Urothelium cell line (cell line): ENCODE measurements at regions not wholly inside any gene's neighbourhood (a gene's known extent, or its start where the extent isn't known, plus 50 kb on each side); places are given as distances from the start of the nearest gene placed in this dataset.

Source experiments
- DNase-seq: peaks from one replicate; pipeline ENCODE4 v3.0.0; 2011; ENCODE audit warnings: low spot score, mixed read lengths
- FAIRE-seq: peaks from 2 replicates; lab custom pipeline; 2011; peaks lifted over from hg19 to GRCh38; lab: Jason Lieb, UNC

GRCh38 chr6:4620284-4621151 is 155.7 kb upstream of the CDYL start:
- DNase-seq, result no peak
- FAIRE-seq, result no peak

GRCh38 chr6:4616311-4616710 is 159.9 kb upstream of the CDYL start:
- no peak for FAIRE-seq
- DNase-seq, result no peak

DNA sequence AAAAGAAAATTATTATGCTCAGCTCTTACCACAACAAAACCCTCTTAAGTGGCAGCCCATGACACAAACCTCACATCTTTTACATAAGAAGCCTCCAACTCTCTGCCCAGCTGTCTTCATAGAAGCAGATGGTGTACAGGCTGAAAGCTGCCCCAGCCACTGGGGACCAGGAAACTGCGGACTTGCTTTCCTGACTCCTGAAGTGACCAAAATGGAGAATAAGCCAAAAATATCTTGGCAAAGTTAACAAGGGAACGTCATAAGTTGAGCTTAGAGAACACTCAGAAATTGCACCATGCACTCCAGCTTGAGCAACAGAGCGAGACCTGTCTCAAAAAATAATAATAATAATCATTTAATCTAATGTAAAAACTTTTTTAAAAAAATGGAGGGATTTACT is 160.3 kb upstream of the CDYL start:
- no peak for FAIRE-seq
- DNase-seq, result no peak

- DNase-seq (no peak), FAIRE-seq (no peak)
These were observed 161.0 kb upstream of the CDYL start for GRCh38 chr6:4615231-4615630.

- no peak for FAIRE-seq
These were observed 161.6 kb upstream of the CDYL start for GRCh38 chr6:4614637-4615036.

DNA sequence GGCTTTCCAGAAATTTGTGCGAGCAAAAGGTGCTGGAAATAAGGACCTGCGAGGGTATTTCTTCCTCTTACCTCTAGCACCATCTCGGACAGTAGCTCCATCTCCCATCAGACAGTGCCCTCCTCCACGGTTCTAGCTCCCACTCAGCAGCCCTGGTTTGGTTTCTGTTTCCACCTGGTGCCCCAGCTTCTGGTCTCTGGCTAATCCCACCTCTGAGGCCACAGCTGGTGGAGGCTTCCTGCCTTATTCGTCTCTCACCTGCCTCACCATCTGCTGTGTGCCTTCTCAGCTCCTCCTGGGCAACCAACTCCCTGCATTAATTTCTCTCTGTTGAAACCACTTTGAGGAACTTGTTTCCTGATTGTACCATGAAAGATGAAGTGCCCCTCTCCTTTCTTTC is 162.4 kb upstream of the CDYL start:
- no peak for DNase-seq

More at GRCh38 chr6:4614637-4615036, 161.6 kb upstream of the CDYL start:
- no peak for DNase-seq

DNA sequence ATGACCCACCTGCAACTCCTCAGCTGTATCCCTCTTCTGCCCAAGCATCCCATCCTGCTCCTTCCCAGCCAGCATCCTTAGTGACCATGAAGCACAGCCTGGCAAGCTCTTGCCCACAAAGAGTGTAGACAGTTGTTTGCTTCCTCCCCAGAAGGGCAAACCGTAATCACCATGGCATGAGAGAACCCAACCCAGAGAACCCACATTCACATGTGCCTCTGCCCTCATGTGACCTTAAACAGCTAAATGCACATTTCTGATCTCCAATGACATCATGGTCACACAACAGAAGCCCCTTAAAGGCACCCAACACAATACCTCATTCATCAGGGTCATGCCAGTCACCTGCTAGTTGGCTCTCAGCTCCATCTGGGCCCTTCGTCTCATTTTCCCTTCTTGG is 162.8 kb upstream of the CDYL start:
- no peak for DNase-seq
- FAIRE-seq, result no peak

More for the DNA sequence above, 162.4 kb upstream of the CDYL start:
- FAIRE-seq, result no peak

DNA sequence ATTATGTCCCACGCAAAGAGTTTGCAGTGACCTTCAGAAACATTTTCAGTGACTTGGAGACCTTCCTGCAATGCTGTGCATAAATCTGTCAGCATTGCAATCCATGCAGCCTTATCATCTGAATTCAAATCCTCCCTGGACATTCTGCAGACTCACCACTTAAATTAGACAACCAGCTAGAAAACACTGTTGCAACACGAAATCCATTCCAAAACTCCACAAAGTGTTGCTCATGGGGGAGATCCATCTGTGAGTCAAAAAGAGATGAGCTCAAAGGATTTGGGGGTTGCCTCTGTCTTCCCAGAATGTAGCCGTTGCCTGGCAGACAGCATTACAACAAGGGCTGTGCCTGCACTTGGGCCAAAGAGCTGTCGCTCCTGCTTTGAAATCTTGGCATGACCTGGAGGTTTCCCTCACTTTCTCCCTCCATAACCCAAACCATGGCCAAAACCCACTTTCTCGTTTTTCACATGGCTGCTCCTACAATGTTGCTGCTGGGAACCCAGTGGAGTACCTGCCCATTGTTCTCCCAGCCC is 163.5 kb upstream of the CDYL start:
- FAIRE-seq, result no peak
- DNase-seq, result no peak

GRCh38 chr6:4611429-4612129 is 164.6 kb upstream of the CDYL start:
- no peak for FAIRE-seq
- DNase-seq, result no peak

DNA sequence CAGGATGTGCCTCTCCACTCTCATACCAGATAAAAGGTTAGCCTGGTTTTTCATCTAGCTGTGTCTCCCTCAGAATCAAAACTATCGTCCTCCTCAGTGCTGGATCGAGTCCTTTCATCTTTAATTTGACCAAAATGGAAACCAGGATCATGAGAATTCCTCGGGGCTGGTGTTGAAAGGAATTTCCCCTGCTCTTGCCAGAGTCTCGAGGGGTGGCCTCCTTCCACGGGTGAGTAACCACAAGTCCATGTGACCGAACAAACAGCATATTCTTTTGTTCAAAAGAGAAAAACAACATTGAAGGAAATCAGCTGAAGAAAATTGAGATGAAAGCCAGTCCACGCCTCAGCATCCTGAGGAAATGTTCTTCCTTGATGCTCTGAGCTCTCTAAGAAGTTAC is 165.9 kb upstream of the CDYL start:
- DNase-seq (peak; percentile 41), FAIRE-seq (no peak)

- no peak for FAIRE-seq
- DNase-seq, result no peak
These were observed 167.7 kb upstream of the CDYL start for GRCh38 chr6:4608361-4609115.

- FAIRE-seq (no peak), DNase-seq (no peak)
These were observed 168.4 kb upstream of the CDYL start for GRCh38 chr6:4607793-4608192.

- no peak for FAIRE-seq
- DNase-seq, result peak; percentile 28
These were observed 169.1 kb upstream of the CDYL start for GRCh38 chr6:4606821-4607704.

- FAIRE-seq (no peak), DNase-seq (no peak)
These were observed 170.2 kb upstream of the CDYL start for GRCh38 chr6:4606016-4606415.

- no peak for FAIRE-seq
- no peak for DNase-seq
These were observed 172.3 kb upstream of the CDYL start for GRCh38 chr6:4603856-4604369.

DNA sequence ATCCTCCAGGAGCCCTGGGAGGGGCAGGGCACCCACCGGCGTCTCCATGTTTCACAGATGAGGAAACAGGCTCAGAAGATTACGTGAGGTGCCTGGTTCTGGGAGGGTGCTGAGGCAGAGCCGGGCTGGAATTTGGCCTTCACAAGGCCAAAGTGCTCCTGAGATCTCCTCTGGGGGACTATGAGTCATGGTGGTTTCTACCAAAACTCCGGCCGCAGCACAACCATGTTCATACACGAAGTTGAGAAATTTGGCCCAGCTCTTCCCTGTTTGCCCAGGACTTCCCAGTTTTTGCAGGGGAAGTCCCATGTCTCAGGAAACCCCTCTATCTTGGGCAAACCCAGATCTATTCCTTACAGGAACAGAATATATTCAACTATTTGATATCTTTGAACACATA is 172.9 kb upstream of the CDYL start:
- FAIRE-seq (no peak), DNase-seq (peak; percentile 62)

DNA sequence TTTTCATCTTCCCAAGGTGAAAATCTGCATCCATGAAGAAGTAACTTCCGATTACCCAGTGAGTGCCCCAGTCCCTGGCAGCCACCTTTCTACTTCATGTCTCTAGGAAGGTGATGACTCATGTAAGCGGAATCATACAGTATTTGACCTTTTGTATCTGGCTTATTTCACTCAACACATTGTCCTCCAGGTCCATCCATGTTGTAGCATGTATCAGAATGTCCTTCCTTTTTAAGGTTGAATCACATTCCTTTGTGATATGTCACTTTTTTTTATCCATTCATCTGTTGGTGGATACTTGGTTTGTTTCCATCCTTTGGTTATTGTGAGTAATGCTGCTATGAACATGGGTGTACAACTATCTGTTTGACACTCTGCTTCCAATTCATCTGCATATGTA is 176.3 kb upstream of the CDYL start:
- DNase-seq (peak; percentile 51), FAIRE-seq (peak; percentile 20)

GRCh38 chr6:4598384-4598995 is 177.7 kb upstream of the CDYL start:
- no peak for DNase-seq
- no peak for FAIRE-seq

DNA sequence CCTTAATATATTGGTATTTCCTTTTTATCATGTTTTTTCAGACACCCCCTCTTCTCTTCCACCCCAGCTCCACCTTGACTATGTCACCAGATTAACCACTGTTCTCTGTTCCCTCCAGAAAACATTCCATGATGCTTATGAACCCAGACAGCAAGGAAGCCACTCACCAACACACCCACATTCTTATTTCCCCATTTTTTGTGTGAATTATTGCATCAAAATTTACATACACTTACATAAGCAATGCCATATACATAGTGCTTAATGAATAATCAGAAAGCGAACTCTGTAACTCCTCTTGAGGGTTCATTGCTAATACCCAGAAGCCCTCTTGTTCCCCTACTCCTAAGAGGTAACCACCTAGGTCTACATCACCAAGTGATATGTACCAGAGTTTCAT is 182.3 kb upstream of the CDYL start:
- no peak for FAIRE-seq
- DNase-seq, result no peak

GRCh38 chr6:4592026-4592425 is 184.2 kb upstream of the CDYL start:
- DNase-seq (no peak), FAIRE-seq (no peak)
